HCT116 (cell line): ENCODE measurements at regions not wholly inside any gene's neighbourhood (a gene's known extent, or its start where the extent isn't known, plus 50 kb on each side); places are given as distances from the start of the nearest gene placed in this dataset.

ENCODE experiments used
- ATAC-seq: fragments of 200-7000 bp; cut with Tn5 transposase; 2 replicates; pipeline ENCODE4 v1.9.1; 2020; ENCODE audit warnings: mild to moderate bottlenecking, moderate library complexity
- BruUV-seq: library from RNA; stranded (reverse); fragments of 400-500 nt; replicated peaks from 2 replicates; lab custom pipeline; 2021; lab: Mats Ljungman, UMichigan
- CTCF ChIA-PET: fragments of 300-600 bp; sonication (Branson Sonifier 250); formaldehyde crosslinking; loops from one replicate; lab custom pipeline; 2021; ENCODE audit warnings: antibody characterized with exemption; lab: Charles Lee
- POLR2A ChIA-PET: fragments of 300-600, 350-600 bp; sonication (Branson Sonifier 250); formaldehyde crosslinking; loops from one replicate; lab custom pipeline; 2021; ENCODE audit warnings: antibody characterized with exemption; lab: Charles Lee
- RAD21 ChIA-PET, 2 experiments: fragments of 300-600 bp; sonication (Branson Sonifier 250); formaldehyde crosslinking; loops; one replicate each; lab custom pipeline; 2023; ENCODE audit warnings: low total read pairs in 2 of 2; ENCODE audit not compliant: uncharacterized antibody in 2 of 2, unreplicated experiment in 2 of 2, low non-redundant PET in 1 of 2; lab: Charles Lee
- DNase-seq: peaks from one replicate; pipeline ENCODE4 v3.0.0-alpha.2; 2010; ENCODE audit warnings: low read depth, low spot score
- H2AFZ ChIP-seq: fragments of 200-600 bp; shearing (Covaris generic), sonication (generic); 2 replicates; pipeline ENCODE4 v1.6.1; 2017; ENCODE audit warnings: low read depth, mixed run types, mixed read lengths, antibody characterized with exemption, low read length; ENCODE audit not compliant: poor library complexity, severe bottlenecking
- H3K27ac ChIP-seq: 2 replicates; pipeline ENCODE4 v1.5.1; 2012; ENCODE audit warnings: low read depth, low read length
- H3K27me3 ChIP-seq: fragments of 200-600 bp; sonication (generic); 2 replicates; pipeline ENCODE4 v1.6.1; 2016; ENCODE audit warnings: mixed run types, low read length, mixed read lengths; ENCODE audit not compliant: insufficient read depth
- H3K36me3 ChIP-seq, 2 experiments: fragments of 200-500 bp in 1 of 2; fragments of 200-600 bp in 1 of 2; sonication (Bioruptor generic) in 1 of 2; sonication (generic) in 1 of 2; 2 replicates each; pipeline versions ENCODE4 v1.5.1 to v1.6.1; 2014 to 2016; ENCODE audit warnings: low read length in 2 of 2, inconsistent platforms in 1 of 2, mixed read lengths in 1 of 2, mixed run types in 1 of 2; ENCODE audit not compliant: insufficient read depth in 2 of 2, control insufficient read depth in 1 of 2
- H3K4me1 ChIP-seq, 2 experiments: fragments of 200-600 bp in 1 of 2; sonication (generic) in 1 of 2; 2 replicates each; pipeline versions ENCODE4 v1.5.1 to v1.6.1; 2012 to 2017; ENCODE audit warnings: low read length in 2 of 2, inconsistent platforms in 1 of 2, mild to moderate bottlenecking in 1 of 2, mixed read lengths in 1 of 2, mixed run types in 1 of 2, moderate library complexity in 1 of 2; ENCODE audit not compliant: insufficient read depth in 2 of 2, control insufficient read depth in 1 of 2
- H3K4me2 ChIP-seq: fragments of 200-600 bp; sonication (generic); 2 replicates; pipeline ENCODE4 v1.6.1; 2017; ENCODE audit warnings: mixed run types, low read length, mixed read lengths
- H3K4me3 ChIP-seq, 2 experiments: fragments of 200-600 bp in 1 of 2; sonication (generic) in 1 of 2; replicated peaks in 1 of 2; 2 replicates each; pipeline ENCODE4 v1.5.1; 2011 to 2016; ENCODE audit warnings: low read length in 2 of 2, control low read depth in 1 of 2, low read depth in 1 of 2, mild to moderate bottlenecking in 1 of 2, mixed read lengths in 1 of 2, mixed run types in 1 of 2
- H3K79me2 ChIP-seq: fragments of 200-600 bp; sonication (generic); 2 replicates; pipeline ENCODE4 v1.6.1; 2017; ENCODE audit warnings: mild to moderate bottlenecking, mixed run types, low read length, moderate library complexity, mixed read lengths; ENCODE audit not compliant: insufficient read depth
- H3K9ac ChIP-seq: fragments of 200-600 bp; sonication (generic); 2 replicates; pipeline ENCODE4 v1.6.1; 2016; ENCODE audit warnings: low read length, mixed read lengths
- H3K9me2 ChIP-seq: fragments of 200-600 bp; sonication (generic), shearing (Covaris generic); 2 replicates; pipeline ENCODE4 v1.6.1; 2017; ENCODE audit warnings: mixed run types, mild to moderate bottlenecking, moderate library complexity; ENCODE audit not compliant: insufficient read depth
- H3K9me3 ChIP-seq, 2 experiments: fragments of 200-500 bp in 1 of 2; fragments of 200-600 bp in 1 of 2; sonication (Bioruptor generic) in 1 of 2; sonication (generic) in 1 of 2; 2 replicates each; pipeline ENCODE4 v1.6.1; 2014 to 2017; ENCODE audit warnings: low read length in 2 of 2, mixed read lengths in 2 of 2, inconsistent platforms in 1 of 2, low read depth in 1 of 2, mild to moderate bottlenecking in 1 of 2, mixed run types in 1 of 2, moderate library complexity in 1 of 2; ENCODE audit not compliant: control insufficient read depth in 1 of 2, insufficient read depth in 1 of 2
- H4K20me1 ChIP-seq: fragments of 200-600 bp; sonication (generic), shearing (Covaris generic); 2 replicates; pipeline ENCODE4 v1.6.1; 2017; ENCODE audit warnings: mixed run types, mild to moderate bottlenecking, moderate library complexity; ENCODE audit not compliant: insufficient read depth
- CBX3 ChIP-seq: IDR thresholded peaks from 2 replicates; pipeline ENCODE4 v1.6.1; 2012; ENCODE audit warnings: low read depth
- CEBPB ChIP-seq: IDR thresholded peaks from 2 replicates; pipeline ENCODE4 v1.6.1; 2012; ENCODE audit warnings: low read depth
- EGR1 ChIP-seq: IDR thresholded peaks from 2 replicates; pipeline ENCODE4 v1.6.1; 2012; ENCODE audit warnings: low read depth
- EZH2 ChIP-seq: fragments of 200-600 bp; sonication (generic); IDR thresholded peaks from 2 replicates; pipeline ENCODE4 v1.6.1; 2017; ENCODE audit warnings: antibody characterized with exemption, mixed run types
- EZH2phosphoT487 ChIP-seq: fragments of 200-600 bp; IDR thresholded peaks from 2 replicates; pipeline ENCODE4 v1.6.1; 2018; ENCODE audit warnings: antibody characterized with exemption, borderline replicate concordance
- FOSL1 ChIP-seq: IDR thresholded peaks from 2 replicates; pipeline ENCODE4 v1.6.1; 2012; ENCODE audit warnings: low read depth
- JUND ChIP-seq: IDR thresholded peaks from 2 replicates; pipeline ENCODE4 v1.6.1; 2012
- POLR2AphosphoS5 ChIP-seq: IDR thresholded peaks from 2 replicates; pipeline ENCODE4 v1.6.1; 2011; ENCODE audit warnings: mild to moderate bottlenecking, low read depth, low read length, moderate library complexity
- SP1 ChIP-seq: IDR thresholded peaks from 2 replicates; pipeline ENCODE4 v1.6.1; 2012; ENCODE audit warnings: low read depth
- SRF ChIP-seq: IDR thresholded peaks from 2 replicates; pipeline ENCODE4 v1.6.1; 2012; ENCODE audit warnings: low read depth
- YY1 ChIP-seq: IDR thresholded peaks from 2 replicates; pipeline ENCODE4 v1.6.1; 2011; ENCODE audit warnings: low read length, low read depth, moderate library complexity, mild to moderate bottlenecking; ENCODE audit not compliant: insufficient replicate concordance; ENCODE audit errors: extremely low read depth
- ZNF274 ChIP-seq: fragments of 200-500 bp; sonication (Bioruptor generic); IDR thresholded peaks from 2 replicates; pipeline ENCODE4 v1.6.1; 2014; ENCODE audit warnings: mild to moderate bottlenecking, low read depth, low read length, inconsistent platforms
- intact Hi-C: fragments of 100-400 bp; cut with micrococcal nuclease; formaldehyde crosslinking; loops from 2 replicates; pipeline ENCODE4 v1.10.0; 2022
- TF ChIP-seq, protein P1 (sequence below): IDR thresholded peaks from 2 replicates; pipeline ENCODE4 v1.6.1; 2012
- TF ChIP-seq, protein P2 (sequence below): IDR thresholded peaks from 2 replicates; pipeline ENCODE4 v1.6.1; 2012
- TF ChIP-seq, protein P3 (sequence below): IDR thresholded peaks from 2 replicates; pipeline ENCODE4 v1.6.1; 2011; ENCODE audit warnings: mild to moderate bottlenecking, low read length, moderate library complexity; ENCODE audit not compliant: insufficient replicate concordance; ENCODE audit errors: extremely low read depth
- TF ChIP-seq, protein P4 (sequence below), 3 experiments: fragments of 200-600 bp in 1 of 3; sonication (generic) in 1 of 3; IDR thresholded peaks in 2 of 3; conservative IDR thresholded peaks in 1 of 3; 2 replicates each; pipeline ENCODE4 v1.5.1; 2012 to 2017; ENCODE audit warnings: low read depth in 2 of 3, low read length in 2 of 3, antibody characterized with exemption in 1 of 3, borderline replicate concordance in 1 of 3, control low read depth in 1 of 3, mild to moderate bottlenecking in 1 of 3, mixed read lengths in 1 of 3, mixed run types in 1 of 3, moderate library complexity in 1 of 3; ENCODE audit not compliant: insufficient read depth in 1 of 3

DNA sequence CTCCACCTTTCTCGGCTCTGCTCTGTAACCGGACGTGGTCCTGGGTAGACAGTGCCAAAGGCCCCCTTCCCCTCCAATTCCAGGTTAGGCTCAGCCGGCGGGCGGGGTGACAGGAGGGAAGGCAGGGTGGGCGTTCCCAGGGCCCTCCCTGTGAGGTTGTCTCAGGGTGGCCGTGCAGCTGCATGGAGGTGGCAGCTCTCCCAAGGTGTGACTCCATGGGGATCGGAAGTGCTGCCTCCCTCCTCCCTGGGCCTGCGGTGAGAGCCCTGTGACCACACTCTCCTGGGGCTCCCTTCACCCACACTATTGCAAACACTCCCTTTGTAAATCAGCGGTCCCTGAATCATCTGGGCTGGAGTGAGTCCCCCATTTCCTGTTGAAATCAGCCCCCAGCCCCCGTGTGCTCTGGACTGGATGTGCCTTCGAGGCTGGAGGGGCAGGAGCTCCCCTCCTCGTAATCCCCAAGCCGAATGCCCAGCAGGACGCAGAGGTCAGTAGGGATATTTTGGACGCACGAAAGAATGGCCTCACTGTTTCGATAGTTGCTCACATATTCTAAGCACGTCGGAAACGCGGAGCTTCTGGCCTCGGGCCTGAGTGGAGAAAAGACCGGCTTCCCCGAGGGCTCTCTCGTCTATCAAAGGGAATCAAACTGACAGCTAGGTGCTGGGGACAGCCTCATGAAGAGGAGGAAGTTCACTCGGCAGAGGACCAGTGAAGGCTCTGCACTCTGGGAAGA is 107.6 kb upstream of the COL5A1 start:
- Histone ChIP-seq H3K27ac (no peak overlapping the region), H3K4me2 (no peak overlapping the region), H3K79me2 (no peaks in the 10 kb centered on the region), H3K4me1 (peaks cover 0 to 4% of the 10 kb centered on the region in 2 experiments; a peak in 1 of 4 replicates), H3K9me2 (no peaks in the 10 kb centered on the region), H4K20me1 (no peaks in the 10 kb centered on the region), H3K9me3 (peaks cover 7 to 17% of the 10 kb centered on the region in 2 experiments; a peak in 2 of 4 replicates), H2AFZ (no peak overlapping the region), H3K4me3 (no peak overlapping the region), H3K9ac (no peak overlapping the region), H3K27me3 (peaks cover 20% of the 10 kb centered on the region), H3K36me3 (no peaks in the 10 kb centered on the region)
- ChIA-PET CTCF (no interaction called here), RAD21 (no interaction called here), POLR2A (no interaction called here)
- no TSS peak for BruUV-seq
- no peak for ATAC-seq
- intact Hi-C loops = no loop called here
- TF ChIP-seq, protein P1, sequence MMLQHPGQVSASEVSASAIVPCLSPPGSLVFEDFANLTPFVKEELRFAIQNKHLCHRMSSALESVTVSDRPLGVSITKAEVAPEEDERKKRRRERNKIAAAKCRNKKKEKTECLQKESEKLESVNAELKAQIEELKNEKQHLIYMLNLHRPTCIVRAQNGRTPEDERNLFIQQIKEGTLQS = no peak
- TF ChIP-seq JUND = no peak
- no peak for TF ChIP-seq SRF
- TF ChIP-seq FOSL1 = no peak
- TF ChIP-seq, protein P2, sequence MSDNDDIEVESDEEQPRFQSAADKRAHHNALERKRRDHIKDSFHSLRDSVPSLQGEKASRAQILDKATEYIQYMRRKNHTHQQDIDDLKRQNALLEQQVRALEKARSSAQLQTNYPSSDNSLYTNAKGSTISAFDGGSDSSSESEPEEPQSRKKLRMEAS = no peak
- TF ChIP-seq SP1 = no peak
- TF ChIP-seq EGR1 = no peak
- no peak for TF ChIP-seq POLR2AphosphoS5
- no peak for DNase-seq

DNA sequence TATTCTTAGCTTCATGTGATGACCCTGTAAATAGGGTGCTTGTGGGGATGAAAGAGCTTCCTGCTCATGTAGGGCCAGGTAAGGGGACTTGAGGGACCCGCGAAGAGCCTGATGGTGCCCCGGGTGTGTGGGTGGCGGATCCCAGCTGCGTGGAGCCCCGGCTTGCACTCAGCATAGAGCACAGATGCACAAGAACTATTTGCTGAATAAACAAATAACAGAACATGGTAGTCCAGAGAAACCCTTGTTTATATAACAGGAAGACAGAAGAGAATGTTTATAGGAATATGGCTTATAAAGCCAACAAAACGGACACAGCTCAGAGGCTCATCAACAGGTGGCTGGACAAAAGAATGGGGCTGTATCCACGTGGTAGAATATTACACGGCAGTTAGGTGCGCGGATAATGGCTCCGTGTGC is 106.9 kb upstream of the COL5A1 start:
- H3K4me3 ChIP-seq = no peak overlapping the region
- H3K4me1 ChIP-seq = peaks cover 0 to 4% of the 10 kb centered on the region in 2 experiments; a peak in 1 of 4 replicates
- no peak overlapping the region for H3K4me2 ChIP-seq
- no peaks in the 10 kb centered on the region for H3K9me2 ChIP-seq
- no peaks in the 10 kb centered on the region for H3K36me3 ChIP-seq
- H3K79me2 ChIP-seq = no peaks in the 10 kb centered on the region
- DNase-seq (no peak), ATAC-seq (no peak)
- POLR2A ChIA-PET = no interaction called here
- RAD21 ChIA-PET = no interaction called here
- intact Hi-C loops = no loop called here
- no peak overlapping the region for H3K27ac ChIP-seq
- peaks cover 7 to 17% of the 10 kb centered on the region in 2 experiments; a peak in 2 of 4 replicates for H3K9me3 ChIP-seq
- H3K27me3 ChIP-seq = peaks cover 20% of the 10 kb centered on the region
- H3K9ac ChIP-seq = no peak overlapping the region
- CTCF ChIA-PET = no interaction called here
- TF ChIP-seq ZNF274 (no peak), EZH2phosphoT487 (no peak), SP1 (no peak), FOSL1 (no peak), JUND (no peak), CEBPB (no peak), YY1 (no peak), CBX3 (no peak), SRF (no peak), EZH2 (no peak)
- TF ChIP-seq, protein P3, sequence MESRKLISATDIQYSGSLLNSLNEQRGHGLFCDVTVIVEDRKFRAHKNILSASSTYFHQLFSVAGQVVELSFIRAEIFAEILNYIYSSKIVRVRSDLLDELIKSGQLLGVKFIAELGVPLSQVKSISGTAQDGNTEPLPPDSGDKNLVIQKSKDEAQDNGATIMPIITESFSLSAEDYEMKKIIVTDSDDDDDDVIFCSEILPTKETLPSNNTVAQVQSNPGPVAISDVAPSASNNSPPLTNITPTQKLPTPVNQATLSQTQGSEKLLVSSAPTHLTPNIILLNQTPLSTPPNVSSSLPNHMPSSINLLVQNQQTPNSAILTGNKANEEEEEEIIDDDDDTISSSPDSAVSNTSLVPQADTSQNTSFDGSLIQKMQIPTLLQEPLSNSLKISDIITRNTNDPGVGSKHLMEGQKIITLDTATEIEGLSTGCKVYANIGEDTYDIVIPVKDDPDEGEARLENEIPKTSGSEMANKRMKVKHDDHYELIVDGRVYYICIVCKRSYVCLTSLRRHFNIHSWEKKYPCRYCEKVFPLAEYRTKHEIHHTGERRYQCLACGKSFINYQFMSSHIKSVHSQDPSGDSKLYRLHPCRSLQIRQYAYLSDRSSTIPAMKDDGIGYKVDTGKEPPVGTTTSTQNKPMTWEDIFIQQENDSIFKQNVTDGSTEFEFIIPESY = no peak
- TF ChIP-seq, protein P4, sequence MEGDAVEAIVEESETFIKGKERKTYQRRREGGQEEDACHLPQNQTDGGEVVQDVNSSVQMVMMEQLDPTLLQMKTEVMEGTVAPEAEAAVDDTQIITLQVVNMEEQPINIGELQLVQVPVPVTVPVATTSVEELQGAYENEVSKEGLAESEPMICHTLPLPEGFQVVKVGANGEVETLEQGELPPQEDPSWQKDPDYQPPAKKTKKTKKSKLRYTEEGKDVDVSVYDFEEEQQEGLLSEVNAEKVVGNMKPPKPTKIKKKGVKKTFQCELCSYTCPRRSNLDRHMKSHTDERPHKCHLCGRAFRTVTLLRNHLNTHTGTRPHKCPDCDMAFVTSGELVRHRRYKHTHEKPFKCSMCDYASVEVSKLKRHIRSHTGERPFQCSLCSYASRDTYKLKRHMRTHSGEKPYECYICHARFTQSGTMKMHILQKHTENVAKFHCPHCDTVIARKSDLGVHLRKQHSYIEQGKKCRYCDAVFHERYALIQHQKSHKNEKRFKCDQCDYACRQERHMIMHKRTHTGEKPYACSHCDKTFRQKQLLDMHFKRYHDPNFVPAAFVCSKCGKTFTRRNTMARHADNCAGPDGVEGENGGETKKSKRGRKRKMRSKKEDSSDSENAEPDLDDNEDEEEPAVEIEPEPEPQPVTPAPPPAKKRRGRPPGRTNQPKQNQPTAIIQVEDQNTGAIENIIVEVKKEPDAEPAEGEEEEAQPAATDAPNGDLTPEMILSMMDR (IDR thresholded peaks at IDR 0.05 in 2 of 3, conservative IDR thresholded peaks at IDR 0.05 in 1 of 3; ENCODE audit: borderline replicate concordance in 1 of 3, insufficient read depth in 1 of 3, low read depth in 2 of 3, low read length in 2 of 3) = no peak
- H2AFZ ChIP-seq = no peak overlapping the region
- BruUV-seq = no TSS peak
- H4K20me1 ChIP-seq = no peaks in the 10 kb centered on the region
